Right ventricle myocardium inferior (tissue), 1 donor: ENCODE measurements at regions not wholly inside any gene's neighbourhood (a gene's known extent, or its start where the extent isn't known, plus 50 kb on each side); places are given as distances from the start of the nearest gene placed in this dataset.
"Not testable (repeated sequence)": the region's sequence is repeated elsewhere in the genome, so short reads cannot be mapped to it uniquely, and the experiment has no call there.

Experiments used
- ATAC-seq: fragments of 200-7000 bp; cut with Tn5 transposase; one replicate; pipeline ENCODE4 v1.9.1; 2020; ENCODE audit warnings: mild to moderate bottlenecking, moderate library complexity
- DNase-seq: peaks from one replicate; pipeline ENCODE4 v3.0.0; 2021; ENCODE audit errors: missing footprints
- intact Hi-C: fragments of 100-400 bp; cut with DNase I; formaldehyde crosslinking; loops from one replicate; pipeline ENCODE4 v1.11.0; 2022
- donor health status: DM: no; HTN: yes; CAD: no; lungs with severe emphysema.

DNA sequence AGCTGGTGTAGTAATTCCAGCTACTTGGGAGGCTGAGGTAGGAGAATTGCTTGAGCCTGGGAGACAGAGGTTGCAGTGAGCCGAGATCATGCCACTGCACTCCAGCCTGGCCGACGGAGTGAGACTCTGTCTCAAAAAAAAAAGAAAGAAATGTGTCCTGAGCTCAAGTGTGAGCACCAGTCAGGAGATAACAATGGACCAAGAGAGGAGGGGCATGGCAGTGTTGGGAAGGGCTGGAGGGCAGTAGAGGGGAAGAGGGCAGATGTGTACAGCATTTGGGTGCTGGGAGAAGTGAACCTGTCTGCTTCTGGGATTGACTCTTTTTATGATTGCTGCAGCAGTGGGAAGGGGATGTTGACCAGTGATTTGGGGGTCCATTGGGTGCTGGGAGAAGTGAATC is 105.3 kb upstream of the MPHOSPH6 start:
- ATAC-seq, result peak; percentile 59
- DNase-seq, intact Hi-C loops: not testable (repeated sequence)

- intact Hi-C loops, result no loop called here
- ATAC-seq (no peak), DNase-seq (no peak)
These were observed 101.6 kb upstream of the MPHOSPH6 start for GRCh38 chr16:82271636-82272035.

GRCh38 chr16:82267675-82268074 is 97.7 kb upstream of the MPHOSPH6 start:
- intact Hi-C loops, result loop anchor here (5.0 to 10.0 kb wide), 2 partner anchors 190 to 1177 kb away; no protein-coding TSS in a partner anchor
- DNase-seq, ATAC-seq: not testable (repeated sequence)

DNA sequence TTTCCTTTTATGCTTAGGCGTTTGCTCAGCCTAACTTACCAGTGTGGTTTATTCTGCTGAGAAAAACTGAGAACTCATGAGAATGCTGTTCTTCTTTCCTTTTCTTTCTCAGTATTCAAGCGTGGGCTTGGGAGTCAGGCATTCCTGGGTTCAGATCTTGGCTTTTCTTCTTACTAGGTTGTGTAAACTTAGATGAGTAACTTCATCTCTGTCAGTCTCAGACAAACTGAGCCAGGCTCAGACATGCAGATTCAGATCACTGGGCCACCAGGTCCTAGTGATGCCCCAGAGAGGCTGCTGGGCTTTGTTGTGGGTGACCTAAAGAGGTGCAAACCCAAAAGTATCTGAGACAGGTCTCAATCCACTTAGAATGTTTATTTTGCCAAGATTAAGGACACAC is 95.8 kb upstream of the MPHOSPH6 start:
- ATAC-seq (no peak), DNase-seq (no peak)
- intact Hi-C loops, result loop anchor here (5.0 to 10.0 kb wide), 2 partner anchors 191 to 1179 kb away; no protein-coding TSS in a partner anchor

DNA sequence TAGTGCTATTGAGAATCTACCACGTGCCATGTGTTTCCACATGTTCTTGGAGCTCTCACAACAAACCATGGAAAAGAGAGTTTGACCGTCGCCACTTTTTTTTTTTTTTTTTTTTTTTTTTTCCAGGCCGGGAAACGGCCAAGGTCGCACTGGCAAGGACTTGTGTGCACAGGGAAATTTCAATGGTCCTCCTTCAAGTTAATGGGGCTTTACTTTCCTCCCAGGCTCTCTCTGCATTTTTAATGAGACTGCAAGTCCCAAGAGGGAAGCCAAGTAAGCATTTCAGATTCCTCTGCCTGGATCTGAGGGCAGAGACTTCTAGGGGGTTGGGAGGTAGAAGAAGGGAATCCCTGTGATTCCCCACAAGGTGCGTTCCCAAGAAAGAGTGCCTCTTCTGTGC is 94.7 kb upstream of the MPHOSPH6 start:
- ATAC-seq (no peak), DNase-seq (no peak)
- intact Hi-C loops, result loop anchor here (5.0 to 10.0 kb wide), 3 partner anchors 193 to 1180 kb away; no protein-coding TSS in a partner anchor

DNA sequence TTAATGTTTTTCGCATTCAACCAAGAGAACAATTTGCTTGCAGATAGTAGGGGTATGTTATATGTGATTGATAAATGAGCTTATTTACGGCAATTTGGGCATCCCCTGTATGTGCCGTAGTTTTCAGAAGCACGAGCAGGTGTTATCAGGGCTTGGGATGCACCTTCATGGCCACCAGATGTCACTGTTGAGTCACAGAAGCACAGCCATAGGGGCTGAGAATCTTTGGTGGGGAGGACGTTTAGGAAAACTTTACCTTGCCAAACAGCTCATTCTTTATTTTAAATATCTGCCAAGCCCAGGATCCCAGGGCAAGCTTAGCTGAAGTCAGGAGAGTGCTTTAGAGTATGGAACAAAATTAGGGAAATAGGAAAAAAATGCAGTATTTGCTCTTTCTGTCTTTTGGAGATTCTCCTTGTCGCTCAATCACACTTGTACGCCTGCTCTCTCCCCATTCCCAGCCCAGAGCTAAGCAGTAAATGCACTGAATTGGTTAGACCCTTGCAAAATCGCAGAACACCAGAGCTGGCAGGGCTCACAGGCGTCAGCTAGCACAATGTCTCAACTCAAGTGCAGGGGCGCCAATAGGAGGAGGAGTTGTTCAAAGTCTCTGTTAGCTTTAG is 93.6 kb upstream of the MPHOSPH6 start:
- no peak for DNase-seq
- intact Hi-C loops, result loop anchor here (1.0 to 10.0 kb wide), 3 partner anchors 81 to 1181 kb away; no protein-coding TSS in a partner anchor
- peak; percentile 90 for ATAC-seq

DNA sequence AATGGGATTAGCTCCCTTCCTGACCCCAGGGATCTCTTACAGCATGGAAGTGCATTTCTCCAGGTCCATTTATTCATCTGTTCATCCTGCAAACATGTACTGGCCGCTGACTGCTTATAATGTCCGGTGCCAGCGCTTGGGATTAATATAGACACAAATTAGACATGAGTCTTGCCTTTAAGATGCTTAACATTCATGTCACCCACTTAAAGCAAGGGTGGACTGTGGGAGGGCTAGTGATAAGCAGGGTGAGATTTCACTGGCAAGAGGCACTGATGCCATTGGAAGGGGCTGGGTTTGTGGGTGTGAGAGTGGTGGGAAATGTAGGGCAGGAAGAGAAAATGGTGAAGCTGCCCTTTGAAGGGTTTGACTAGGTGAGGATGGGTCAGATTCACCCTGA is 92.2 kb upstream of the MPHOSPH6 start:
- ATAC-seq, result no peak
- intact Hi-C loops, result loop anchor here (5.0 to 10.0 kb wide), 2 partner anchors 320 to 1183 kb away; no protein-coding TSS in a partner anchor

DNA sequence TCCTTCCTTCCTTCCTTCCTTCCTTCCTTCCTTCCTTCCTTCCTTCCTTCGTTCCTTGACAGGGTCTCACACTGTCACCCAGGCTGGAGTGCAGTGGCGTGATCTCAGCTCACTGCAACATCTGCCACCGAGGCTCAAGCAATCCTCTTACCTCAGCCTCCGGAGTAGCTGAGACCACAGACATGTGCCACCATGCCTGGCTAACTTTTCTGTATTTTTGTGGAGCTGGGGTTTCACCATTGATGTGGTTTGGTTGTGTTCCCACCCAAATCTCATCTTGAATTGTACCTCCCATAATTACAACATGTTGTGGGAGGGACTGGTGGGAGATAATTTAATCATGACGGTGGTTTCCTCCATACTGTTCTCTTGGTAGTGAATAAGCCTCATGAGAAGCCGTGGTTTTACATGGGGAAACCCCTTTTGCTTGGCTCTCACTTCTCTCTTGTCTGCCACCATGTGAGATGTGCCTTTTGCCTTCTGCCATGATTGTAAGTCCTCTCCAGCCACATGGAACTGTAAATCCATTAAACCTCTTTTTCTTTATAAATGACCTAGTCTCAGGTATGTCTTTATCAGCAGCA is 90.3 kb upstream of the MPHOSPH6 start:
- no peak for ATAC-seq

More for the DNA sequence above, 92.2 kb upstream of the MPHOSPH6 start:
- DNase-seq, result no peak

DNA sequence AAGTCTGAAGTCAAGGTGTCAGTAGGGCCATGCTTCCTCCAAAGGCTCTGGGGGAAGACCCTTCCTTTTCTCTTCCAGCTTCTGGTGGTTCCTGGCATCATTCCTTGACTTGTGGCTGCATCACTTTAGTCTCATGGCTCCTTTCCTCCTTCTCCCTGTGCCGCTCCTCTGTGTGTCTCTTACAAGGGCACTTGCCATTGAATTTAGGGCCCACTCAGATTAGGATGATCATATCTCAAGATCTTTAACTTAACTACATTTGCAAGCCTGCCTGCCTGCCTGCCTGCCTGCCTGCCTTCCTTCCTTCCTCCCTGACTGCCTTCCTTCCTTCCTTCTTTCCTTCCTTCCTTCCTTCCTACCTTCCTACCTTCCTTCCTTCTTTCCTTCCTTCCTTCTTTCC is 89.7 kb upstream of the MPHOSPH6 start:
- DNase-seq, result no peak
- intact Hi-C loops, result loop anchor here (5.0 to 10.0 kb wide), 2 partner anchors 323 to 1185 kb away; no protein-coding TSS in a partner anchor
- ATAC-seq, result no peak

More for the DNA sequence above, 90.3 kb upstream of the MPHOSPH6 start:
- DNase-seq, result no peak
- intact Hi-C loops, result loop anchor here (5.0 to 10.0 kb wide), 2 partner anchors 322 to 1184 kb away; no protein-coding TSS in a partner anchor

- ATAC-seq, result no peak
- DNase-seq, result no peak
- intact Hi-C loops, result no loop called here
These were observed 88.0 kb upstream of the MPHOSPH6 start for GRCh38 chr16:82257990-82258389.

DNA sequence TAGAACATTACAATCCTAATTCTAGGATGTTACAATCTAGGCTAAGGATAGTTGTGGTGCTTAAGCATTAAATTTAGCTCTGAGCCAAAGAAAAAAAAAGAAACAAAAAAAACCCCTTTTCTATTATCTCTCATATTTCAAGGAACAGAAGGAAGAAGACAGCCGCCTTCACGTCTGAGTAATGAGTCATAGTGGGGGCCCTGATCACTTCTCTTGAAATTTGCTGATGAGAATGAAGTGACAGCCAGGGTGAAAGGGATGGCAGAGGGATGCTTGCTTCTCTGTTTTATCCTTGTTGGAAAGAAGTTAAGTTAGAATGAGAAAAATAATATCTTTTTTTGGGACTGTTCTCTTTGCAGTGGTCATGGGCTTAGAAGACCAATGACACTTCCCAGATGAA is 82.6 kb upstream of the MPHOSPH6 start:
- DNase-seq (no peak), ATAC-seq (no peak)
- intact Hi-C loops, result no loop called here

DNA sequence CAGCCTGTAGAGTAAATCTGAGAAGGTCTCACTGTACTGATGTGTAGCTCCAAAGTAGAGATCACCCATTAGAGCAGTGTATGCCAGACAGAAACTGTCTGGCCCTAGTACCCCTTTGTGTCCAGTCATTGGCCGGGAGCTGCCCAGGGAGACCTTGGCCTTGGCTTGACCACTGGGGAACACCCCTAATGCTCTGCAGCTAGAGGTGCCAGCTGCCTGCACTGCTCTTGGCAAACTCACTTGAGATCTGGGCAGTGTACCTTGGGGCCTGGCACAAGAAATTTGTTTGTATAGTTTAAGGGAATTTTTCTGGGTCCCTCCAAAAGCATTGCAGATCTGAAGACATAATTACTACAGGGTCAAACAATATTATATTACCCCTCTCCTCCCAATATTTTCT is 78.7 kb upstream of the MPHOSPH6 start:
- no peak for DNase-seq
- intact Hi-C loops, result no loop called here
- ATAC-seq, result peak; percentile 31

- ATAC-seq, result no peak
- intact Hi-C loops, result no loop called here
- DNase-seq, result no peak
These were observed 78.1 kb upstream of the MPHOSPH6 start for GRCh38 chr16:82248012-82248656.

GRCh38 chr16:82242201-82242600 is 72.2 kb upstream of the MPHOSPH6 start:
- intact Hi-C loops, result no loop called here
- ATAC-seq, result no peak

GRCh38 chr16:82241469-82242052 is 71.5 kb upstream of the MPHOSPH6 start:
- intact Hi-C loops, result no loop called here
- ATAC-seq, result no peak
- DNase-seq, result no peak

More at GRCh38 chr16:82242201-82242600, 72.2 kb upstream of the MPHOSPH6 start:
- DNase-seq, result no peak

DNA sequence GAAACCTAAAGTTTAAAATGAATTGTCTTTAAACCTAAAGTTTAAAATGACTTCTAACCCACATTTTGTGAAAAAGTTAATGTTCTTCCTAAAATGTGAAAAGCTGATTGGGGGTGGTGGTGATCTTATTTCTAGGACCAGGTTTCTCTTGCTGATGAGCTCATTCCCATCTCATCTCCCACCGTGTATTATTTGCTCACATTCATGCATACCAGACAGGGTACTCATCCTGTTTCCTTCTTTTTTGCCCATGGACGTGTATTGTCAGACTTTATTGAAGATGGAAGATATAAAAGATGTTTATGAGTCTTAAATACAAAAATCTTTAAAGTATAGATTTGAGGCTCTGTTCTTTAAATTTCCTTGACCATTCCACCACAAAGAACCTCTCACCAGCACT is 70.1 kb upstream of the MPHOSPH6 start:
- no peak for ATAC-seq
- intact Hi-C loops, result no loop called here
- no peak for DNase-seq

DNA sequence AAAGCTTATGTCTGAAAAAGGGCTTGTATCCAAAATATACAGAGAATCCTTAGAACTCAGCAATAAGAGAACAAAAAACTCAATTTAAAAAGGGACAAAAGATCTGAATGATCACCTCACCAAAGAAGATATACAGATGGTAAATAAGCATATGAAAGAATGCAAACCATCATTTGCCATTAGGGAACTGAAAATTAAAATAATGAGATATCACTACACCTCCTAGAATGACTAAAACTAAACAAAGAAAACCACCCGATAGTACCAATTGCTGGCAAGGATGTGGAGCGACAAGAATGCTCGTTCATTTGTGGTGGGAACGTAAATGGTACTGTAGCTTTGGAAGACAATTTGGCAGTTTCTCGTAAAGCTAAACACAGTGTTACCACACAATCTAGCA is 66.9 kb upstream of the MPHOSPH6 start:
- ATAC-seq, result no peak
- intact Hi-C loops, result no loop called here
- DNase-seq, result no peak

DNA sequence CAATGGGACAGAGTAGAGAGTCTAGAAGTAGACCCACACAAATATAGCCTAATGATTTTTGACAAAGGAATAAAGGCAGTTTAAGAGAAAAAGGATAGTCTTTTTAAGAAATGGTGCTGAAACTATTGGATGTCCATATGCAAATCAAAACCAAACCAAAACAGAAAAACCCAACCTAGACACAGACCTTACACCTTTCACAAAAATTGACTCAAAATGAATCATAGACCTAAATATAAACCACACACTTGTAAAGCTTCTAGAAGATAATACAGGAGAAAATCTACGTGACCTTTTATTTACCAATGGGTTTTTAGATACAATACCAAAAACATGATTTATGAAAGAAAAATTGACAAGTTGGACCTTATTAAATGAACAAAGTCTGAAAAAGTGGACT is 66.4 kb upstream of the MPHOSPH6 start:
- intact Hi-C loops, result no loop called here
- ATAC-seq, result no peak
- no peak for DNase-seq

GRCh38 chr16:82232806-82233205 is 62.8 kb upstream of the MPHOSPH6 start:
- no peak for DNase-seq
- no peak for ATAC-seq

More at GRCh38 chr16:82232806-82233205, 62.8 kb upstream of the MPHOSPH6 start:
- intact Hi-C loops, result no loop called here
